ENCODE measurements at regions not wholly inside any gene's neighbourhood (a gene's known extent, or its start where the extent isn't known, plus 50 kb on each side); places are given as distances from the start of the nearest gene placed in this dataset.
"Not testable (repeated sequence)": the region's sequence is repeated elsewhere in the genome, so short reads cannot be mapped to it uniquely, and the experiment has no call there.

GRCh38 chrX:150088042-150088441, 149.8 kb upstream of the EOLA2 start:
- no peaks in the 10 kb centered on the region for H3K4me1 Mint-ChIP-seq
- TF ChIP-seq, protein P1, sequence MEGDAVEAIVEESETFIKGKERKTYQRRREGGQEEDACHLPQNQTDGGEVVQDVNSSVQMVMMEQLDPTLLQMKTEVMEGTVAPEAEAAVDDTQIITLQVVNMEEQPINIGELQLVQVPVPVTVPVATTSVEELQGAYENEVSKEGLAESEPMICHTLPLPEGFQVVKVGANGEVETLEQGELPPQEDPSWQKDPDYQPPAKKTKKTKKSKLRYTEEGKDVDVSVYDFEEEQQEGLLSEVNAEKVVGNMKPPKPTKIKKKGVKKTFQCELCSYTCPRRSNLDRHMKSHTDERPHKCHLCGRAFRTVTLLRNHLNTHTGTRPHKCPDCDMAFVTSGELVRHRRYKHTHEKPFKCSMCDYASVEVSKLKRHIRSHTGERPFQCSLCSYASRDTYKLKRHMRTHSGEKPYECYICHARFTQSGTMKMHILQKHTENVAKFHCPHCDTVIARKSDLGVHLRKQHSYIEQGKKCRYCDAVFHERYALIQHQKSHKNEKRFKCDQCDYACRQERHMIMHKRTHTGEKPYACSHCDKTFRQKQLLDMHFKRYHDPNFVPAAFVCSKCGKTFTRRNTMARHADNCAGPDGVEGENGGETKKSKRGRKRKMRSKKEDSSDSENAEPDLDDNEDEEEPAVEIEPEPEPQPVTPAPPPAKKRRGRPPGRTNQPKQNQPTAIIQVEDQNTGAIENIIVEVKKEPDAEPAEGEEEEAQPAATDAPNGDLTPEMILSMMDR (conservative IDR thresholded peaks at IDR 0.05): no peak
- H3K27ac Mint-ChIP-seq (ENCODE audit: unreplicated experiment): no peak overlapping the region
- H3K27me3 Mint-ChIP-seq (ENCODE audit: low read depth): no peaks in the 10 kb centered on the region
- no peak for DNase-seq (ENCODE audit: low read depth, low spot score)
- H3K9me3 Mint-ChIP-seq: peaks cover 3% of the 10 kb centered on the region
- no peaks in the 10 kb centered on the region for H3K36me3 Mint-ChIP-seq (ENCODE audit: low read depth)
- H3K4me3 Mint-ChIP-seq: no peak overlapping the region

GRCh38 chrX:150088766-150089518, 150.7 kb upstream of the EOLA2 start:
- no peak for DNase-seq (ENCODE audit: low read depth, low spot score)
- TF ChIP-seq, protein P1 (conservative IDR thresholded peaks at IDR 0.05): no peak
- Mint-ChIP-seq H3K4me3 (no peak overlapping the region), H3K27ac (ENCODE audit: unreplicated experiment) (no peak overlapping the region), H3K36me3 (ENCODE audit: low read depth) (no peaks in the 10 kb centered on the region), H3K9me3 (peaks cover 3% of the 10 kb centered on the region), H3K4me1 (no peaks in the 10 kb centered on the region), H3K27me3 (ENCODE audit: low read depth) (no peaks in the 10 kb centered on the region)

GRCh38 chrX:150091300-150091699, 153.0 kb upstream of the EOLA2 start:
- H3K27me3 Mint-ChIP-seq (ENCODE audit: low read depth); H3K9me3 Mint-ChIP-seq; DNase-seq (ENCODE audit: low read depth, low spot score); H3K36me3 Mint-ChIP-seq (ENCODE audit: low read depth); H3K27ac Mint-ChIP-seq (ENCODE audit: unreplicated experiment); H3K4me1 Mint-ChIP-seq; H3K4me3 Mint-ChIP-seq: not testable (repeated sequence)

GRCh38 chrX:150092549-150092948, 154.3 kb upstream of the EOLA2 start:
- no peaks in the 10 kb centered on the region for H3K36me3 Mint-ChIP-seq (ENCODE audit: low read depth)
- DNase-seq (ENCODE audit: low read depth, low spot score): no peak
- H3K9me3 Mint-ChIP-seq: peaks cover 3% of the 10 kb centered on the region
- no peaks in the 10 kb centered on the region for H3K4me1 Mint-ChIP-seq
- no peak overlapping the region for H3K27ac Mint-ChIP-seq (ENCODE audit: unreplicated experiment)
- no peak overlapping the region for H3K4me3 Mint-ChIP-seq
- no peaks in the 10 kb centered on the region for H3K27me3 Mint-ChIP-seq (ENCODE audit: low read depth)
- TF ChIP-seq, protein P1 (conservative IDR thresholded peaks at IDR 0.05): no peak

DNA sequence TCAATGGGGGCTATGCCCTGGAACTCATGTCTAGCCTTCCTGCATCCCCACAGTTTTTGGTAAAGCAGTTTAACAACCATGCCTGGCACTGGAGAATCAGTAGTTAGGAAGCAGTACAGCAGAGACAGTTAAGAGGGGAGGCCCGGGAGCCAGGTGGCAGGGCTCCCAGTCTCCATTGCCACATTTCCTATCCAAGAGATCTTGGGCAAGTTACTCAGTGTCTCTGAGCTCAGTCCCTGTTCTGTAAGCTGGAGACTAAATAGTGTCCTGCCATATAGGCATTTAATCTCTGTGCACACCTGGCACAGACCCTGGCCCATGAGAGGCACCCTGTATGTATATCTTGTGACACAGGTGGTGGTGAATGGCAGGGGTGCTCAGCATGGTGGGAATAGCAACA, 156.1 kb upstream of the EOLA2 start:
- no peaks in the 10 kb centered on the region for H3K4me1 Mint-ChIP-seq
- H3K9me3 Mint-ChIP-seq: peaks cover 3% of the 10 kb centered on the region
- no peaks in the 10 kb centered on the region for H3K36me3 Mint-ChIP-seq (ENCODE audit: low read depth)
- no peak for DNase-seq (ENCODE audit: low read depth, low spot score)
- H3K27me3 Mint-ChIP-seq (ENCODE audit: low read depth): no peaks in the 10 kb centered on the region
- TF ChIP-seq, protein P1 (conservative IDR thresholded peaks at IDR 0.05): no peak
- no peak overlapping the region for H3K27ac Mint-ChIP-seq (ENCODE audit: unreplicated experiment)
- H3K4me3 Mint-ChIP-seq: no peak overlapping the region

- Mint-ChIP-seq H3K27ac (ENCODE audit: unreplicated experiment) (no peak overlapping the region), H3K27me3 (ENCODE audit: low read depth) (no peaks in the 10 kb centered on the region), H3K4me3 (no peak overlapping the region), H3K4me1 (no peaks in the 10 kb centered on the region), H3K36me3 (ENCODE audit: low read depth) (no peaks in the 10 kb centered on the region), H3K9me3 (peaks cover 3% of the 10 kb centered on the region)
- TF ChIP-seq, protein P1 (conservative IDR thresholded peaks at IDR 0.05): no peak
- DNase-seq (ENCODE audit: low read depth, low spot score): no peak
These were observed 156.7 kb upstream of the EOLA2 start for GRCh38 chrX:150094996-150095395.
